ENCODE measurements at regions not wholly inside any gene's neighbourhood (a gene's known extent, or its start where the extent isn't known, plus 50 kb on each side); places are given as distances from the start of the nearest gene placed in this dataset.

DNA sequence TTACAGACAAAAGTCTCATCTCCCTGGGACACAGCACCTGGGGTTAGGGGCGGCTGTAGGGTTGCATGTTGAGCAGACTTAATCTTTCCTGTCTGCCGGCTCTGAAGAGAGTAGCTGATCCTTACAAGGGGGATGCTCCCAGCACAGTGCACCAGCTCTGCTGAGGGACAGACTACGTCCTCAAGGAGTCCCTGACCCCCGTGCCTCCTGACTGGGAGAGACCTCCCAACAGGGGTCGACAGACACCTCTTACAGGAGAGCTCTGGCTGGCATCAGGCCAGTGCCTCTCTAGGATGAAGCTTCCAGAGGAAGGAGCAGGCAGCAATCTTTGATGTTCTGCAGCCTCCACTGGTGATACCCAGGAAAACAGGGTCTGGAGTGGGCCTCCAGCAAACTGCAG lies 506.0 kb upstream of the FMR1 start:
- Histone ChIP-seq H3K4me3 (replicated peaks in 1 of 3) (no peak overlapping the region), H3K4me1 (no peaks in the 10 kb centered on the region), H3K27me3 (no peaks in the 10 kb centered on the region), H3K27ac (no peak overlapping the region), H3K9me3 (no peaks in the 10 kb centered on the region), H3K36me3 (no peaks in the 10 kb centered on the region)
- WGBS, 2 donors: 30 to 80% methylated on average over 2 of the region's 5 CpGs
- intact Hi-C loops (cut with DNase I): no loop called here
- no peak for DNase-seq
- no peak for TF ChIP-seq POLR2A (IDR thresholded peaks at IDR 0.05)

DNA sequence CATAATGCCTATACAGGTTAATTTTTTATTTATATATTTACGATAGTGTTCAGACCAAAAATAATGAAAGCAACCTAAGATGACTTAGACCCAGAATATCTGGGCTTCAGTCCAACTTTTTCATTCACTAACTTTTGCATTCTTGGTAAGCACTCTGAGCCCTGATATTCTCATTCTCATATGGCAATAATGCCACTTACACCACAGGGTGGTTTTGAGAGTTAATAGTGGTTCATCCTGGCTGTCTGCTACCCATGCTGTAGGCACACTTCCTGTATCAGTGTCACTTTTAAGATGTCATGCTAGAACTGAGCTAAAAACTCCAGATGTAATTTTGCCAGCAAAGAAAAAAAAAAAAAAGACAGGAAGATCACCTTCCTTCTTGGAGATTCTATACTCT lies 508.7 kb upstream of the FMR1 start:
- Histone ChIP-seq H3K4me1 (no peaks in the 10 kb centered on the region), H3K27ac (no peak overlapping the region), H3K27me3 (no peaks in the 10 kb centered on the region), H3K4me3 (replicated peaks in 1 of 3) (no peak overlapping the region), H3K36me3 (no peaks in the 10 kb centered on the region), H3K9me3 (no peaks in the 10 kb centered on the region)
- DNase-seq: no peak
- 73 to 77% methylated on average over 1 of the region's 1 CpG for WGBS, 2 donors
- intact Hi-C loops (cut with DNase I): no loop called here
- no peak for TF ChIP-seq POLR2A (IDR thresholded peaks at IDR 0.05)
- TF ChIP-seq CTCF (IDR thresholded peaks at IDR 0.05): no peak

DNA sequence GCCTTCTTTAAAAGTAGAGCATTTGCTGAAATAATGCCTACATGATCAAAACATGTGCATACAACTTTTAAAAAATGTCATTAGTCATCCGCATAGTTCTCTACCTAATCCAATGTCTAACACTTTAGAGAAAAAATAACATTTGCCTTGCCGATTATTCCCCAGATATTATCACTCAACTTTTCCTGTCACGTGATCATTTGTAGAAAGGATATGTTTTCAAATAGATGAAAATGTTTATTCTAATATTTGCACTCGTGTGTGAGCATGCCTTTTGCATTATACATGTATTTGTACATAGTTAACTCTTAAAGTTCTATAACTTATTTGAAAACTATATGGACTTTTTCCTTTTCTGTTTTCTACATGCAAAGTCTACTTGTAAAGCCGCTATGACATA lies 533.0 kb upstream of the FMR1 start:
- Histone ChIP-seq H3K9me3 (no peaks in the 10 kb centered on the region), H3K4me3 (replicated peaks in 1 of 3) (no peak overlapping the region), H3K27ac (no peak overlapping the region), H3K27me3 (no peaks in the 10 kb centered on the region), H3K4me1 (no peaks in the 10 kb centered on the region), H3K36me3 (no peaks in the 10 kb centered on the region)
- no peak for TF ChIP-seq POLR2A (IDR thresholded peaks at IDR 0.05)
- TF ChIP-seq CTCF (IDR thresholded peaks at IDR 0.05): no peak
- WGBS, 2 donors: 74 to 80% methylated on average over 5 of the region's 5 CpGs
- intact Hi-C loops (cut with DNase I): no loop called here
- DNase-seq: no peak

GRCh38 chrX:147377728-147378127 lies 534.0 kb upstream of the FMR1 start:
- H3K4me1 ChIP-seq: no peaks in the 10 kb centered on the region
- intact Hi-C loops (cut with DNase I): no loop called here
- H3K4me3 ChIP-seq (replicated peaks in 1 of 3): no peak overlapping the region
- no peaks in the 10 kb centered on the region for H3K36me3 ChIP-seq
- H3K9me3 ChIP-seq: no peaks in the 10 kb centered on the region
- no peaks in the 10 kb centered on the region for H3K27me3 ChIP-seq
- WGBS, 2 donors: 45% methylated on average over 1 of the region's 1 CpG
- H3K27ac ChIP-seq: no peak overlapping the region
- no peak for TF ChIP-seq CTCF (IDR thresholded peaks at IDR 0.05)
- no peak for DNase-seq

DNA sequence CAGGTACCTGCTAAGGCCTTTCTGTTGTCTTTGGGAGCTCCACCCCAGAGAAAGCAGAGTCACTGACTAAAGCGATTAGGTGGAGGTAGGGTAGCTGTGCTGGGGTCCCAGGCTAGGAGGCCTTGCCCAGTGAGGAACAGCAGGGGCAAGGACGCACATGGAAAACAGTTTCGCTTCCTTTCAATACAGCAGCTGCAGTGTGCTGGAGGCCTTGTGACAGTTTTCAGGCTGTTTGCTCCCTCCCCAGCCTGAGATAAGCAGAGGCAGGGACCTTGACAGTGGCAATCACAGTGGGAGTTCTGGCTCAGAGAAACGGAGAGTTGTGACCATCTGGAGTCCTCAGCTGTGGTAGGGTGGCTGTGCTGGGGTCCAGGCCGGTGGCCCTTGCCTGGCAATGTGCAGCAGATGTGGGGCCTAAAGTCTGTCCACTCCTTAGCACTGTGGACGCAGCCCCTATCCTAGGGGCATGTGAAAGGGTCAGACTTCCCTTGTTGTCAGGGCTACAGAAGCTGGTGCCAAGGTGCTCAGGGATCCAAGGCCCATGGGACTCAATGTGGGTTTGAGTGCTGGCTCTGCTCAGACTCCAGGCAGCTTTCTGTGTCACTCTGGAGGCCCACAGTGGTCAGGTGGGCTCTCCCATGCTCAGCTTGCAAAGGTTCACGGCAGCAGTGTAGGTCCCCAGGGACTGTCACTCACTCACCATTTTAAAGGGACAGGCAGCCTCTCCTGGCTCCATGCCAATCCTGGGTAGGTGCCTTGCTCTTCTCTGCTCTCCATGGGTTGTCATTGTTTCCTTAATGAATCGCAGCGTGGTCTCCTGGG lies 534.9 kb upstream of the FMR1 start:
- Histone ChIP-seq H3K27me3 (no peaks in the 10 kb centered on the region), H3K4me3 (replicated peaks in 1 of 3) (no peak overlapping the region), H3K9me3 (no peaks in the 10 kb centered on the region), H3K27ac (no peak overlapping the region), H3K4me1 (no peaks in the 10 kb centered on the region), H3K36me3 (no peaks in the 10 kb centered on the region)
- intact Hi-C loops (cut with DNase I): no loop called here
- 38 to 75% methylated on average over 5 of the region's 9 CpGs for WGBS, 2 donors
- TF ChIP-seq POLR2A (IDR thresholded peaks at IDR 0.05) (no peak), CTCF (IDR thresholded peaks at IDR 0.05) (no peak)
- DNase-seq: peak in 1 of 2 donors; percentile 1

Measured in thyroid gland (tissue), 4 donors.